Gastroesophageal sphincter (tissue), 4 donors: ENCODE measurements at regions not wholly inside any gene's neighbourhood (a gene's known extent, or its start where the extent isn't known, plus 50 kb on each side); places are given as distances from the start of the nearest gene placed in this dataset.
A peak's percentile ranks its signal among the peaks of the same experiment; 100 is the strongest.
"Not testable (repeated sequence)": the region's sequence is repeated elsewhere in the genome, so short reads cannot be mapped to it uniquely, and the experiment has no call there.

Experiments used
- ATAC-seq: fragments of 150-250 bp; one replicate; pipeline ENCODE4 v1.9.1; 2016; ENCODE audit warnings: mild to moderate bottlenecking, moderate library complexity
- H3K27ac ChIP-seq, 4 donors: fragments of 200-600 bp; sonication (generic) in 3 of 4; 1 replicate in 3 of 4; 2 replicates in 1 of 4; pipeline ENCODE4 v1.5.1; 2016 to 2019
- H3K27me3 ChIP-seq: fragments of 200-600 bp; sonication (generic); one replicate; pipeline ENCODE4 v1.5.1; 2019
- H3K36me3 ChIP-seq, 2 donors: fragments of 200-600 bp; sonication (generic); one replicate each; pipeline ENCODE4 v1.5.1; 2019; ENCODE audit warnings: control low read depth in 1 of 2
- H3K4me1 ChIP-seq, 3 donors: fragments of 200-600 bp; sonication (generic); 1 replicate in 2 of 3; 2 replicates in 1 of 3; pipeline ENCODE4 v1.5.1; 2016 to 2019; ENCODE audit warnings: control low read depth in 2 of 3
- H3K4me3 ChIP-seq, 2 donors: fragments of 200-600 bp; sonication (generic); one replicate each; pipeline ENCODE4 v1.5.1; 2019; ENCODE audit warnings: mild to moderate bottlenecking in 1 of 2, moderate library complexity in 1 of 2
- H3K9me3 ChIP-seq, 3 donors: fragments of 200-600 bp; sonication (generic); one replicate each; pipeline ENCODE4 v1.5.1; 2017 to 2019; ENCODE audit warnings: control low read depth in 2 of 3
- EP300 ChIP-seq: sonication (generic); formaldehyde crosslinking; IDR thresholded peaks from one replicate; pipeline ENCODE4 v1.6.1; 2017; ENCODE audit warnings: antibody characterized with exemption, mild to moderate bottlenecking
- POLR2A ChIP-seq, 2 donors: fragments of 450-650 bp; IDR thresholded peaks; one replicate each; pipeline ENCODE4 v1.6.1; 2017; ENCODE audit warnings: antibody characterized with exemption in 2 of 2, mild to moderate bottlenecking in 2 of 2, moderate library complexity in 1 of 2
- POLR2AphosphoS5 ChIP-seq: sonication (generic); formaldehyde crosslinking; IDR thresholded peaks from one replicate; pipeline ENCODE4 v1.6.1; 2017; ENCODE audit warnings: antibody characterized with exemption
- WGBS, 2 donors: methylation state at CpG; one replicate each; pipeline ENCODE4 v1.1.5; 2018; ENCODE audit warnings: low coverage in 1 of 2; 5-methylcytosine and 5-hydroxymethylcytosine counted together
- TF ChIP-seq, protein P1 (sequence below), 4 experiments: fragments of 200-600 bp in 2 of 4; fragments of 450-650 bp in 2 of 4; sonication (generic) in 1 of 4; IDR thresholded peaks; one replicate each; pipeline ENCODE4 v1.5.1; 2017 to 2019; ENCODE audit warnings: antibody characterized with exemption in 4 of 4, mild to moderate bottlenecking in 2 of 4, moderate library complexity in 2 of 4

DNA sequence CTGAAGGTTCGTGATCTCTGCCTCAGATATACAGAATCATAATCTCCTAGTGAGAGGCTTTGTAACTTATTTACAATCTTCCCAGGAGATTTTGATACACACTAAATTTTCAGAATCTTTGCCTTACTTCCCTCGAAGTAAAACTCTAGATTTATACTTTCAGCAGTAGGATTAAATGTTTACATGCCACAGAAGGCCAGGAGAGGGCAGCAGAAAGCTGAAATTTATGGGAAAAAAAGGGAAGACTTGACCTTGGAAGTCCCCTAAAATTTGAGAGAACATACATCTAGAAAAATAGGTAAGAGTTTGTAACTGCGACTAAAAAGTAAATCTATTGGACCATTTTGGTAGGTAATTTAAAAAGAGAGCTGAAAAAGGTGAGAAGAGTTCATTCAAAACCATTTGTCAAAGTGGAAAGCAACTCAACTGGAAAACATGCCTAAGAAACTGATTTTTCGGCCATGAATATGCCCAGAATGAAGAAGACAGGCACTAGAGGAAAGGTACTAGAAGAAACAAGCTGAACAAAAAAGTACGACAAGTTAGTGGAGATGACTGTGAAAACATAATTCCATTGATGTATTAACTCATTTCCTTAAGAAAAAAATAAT is 242.0 kb upstream of the MDGA2 start:
- Histone ChIP-seq H3K9me3 (no peaks in the 10 kb centered on the region), H3K27ac (no peak overlapping the region), H3K27me3 (no peaks in the 10 kb centered on the region), H3K4me1 (no peaks in the 10 kb centered on the region), H3K4me3 (no peak overlapping the region), H3K36me3 (no peaks in the 10 kb centered on the region)
- TF ChIP-seq, protein P1, sequence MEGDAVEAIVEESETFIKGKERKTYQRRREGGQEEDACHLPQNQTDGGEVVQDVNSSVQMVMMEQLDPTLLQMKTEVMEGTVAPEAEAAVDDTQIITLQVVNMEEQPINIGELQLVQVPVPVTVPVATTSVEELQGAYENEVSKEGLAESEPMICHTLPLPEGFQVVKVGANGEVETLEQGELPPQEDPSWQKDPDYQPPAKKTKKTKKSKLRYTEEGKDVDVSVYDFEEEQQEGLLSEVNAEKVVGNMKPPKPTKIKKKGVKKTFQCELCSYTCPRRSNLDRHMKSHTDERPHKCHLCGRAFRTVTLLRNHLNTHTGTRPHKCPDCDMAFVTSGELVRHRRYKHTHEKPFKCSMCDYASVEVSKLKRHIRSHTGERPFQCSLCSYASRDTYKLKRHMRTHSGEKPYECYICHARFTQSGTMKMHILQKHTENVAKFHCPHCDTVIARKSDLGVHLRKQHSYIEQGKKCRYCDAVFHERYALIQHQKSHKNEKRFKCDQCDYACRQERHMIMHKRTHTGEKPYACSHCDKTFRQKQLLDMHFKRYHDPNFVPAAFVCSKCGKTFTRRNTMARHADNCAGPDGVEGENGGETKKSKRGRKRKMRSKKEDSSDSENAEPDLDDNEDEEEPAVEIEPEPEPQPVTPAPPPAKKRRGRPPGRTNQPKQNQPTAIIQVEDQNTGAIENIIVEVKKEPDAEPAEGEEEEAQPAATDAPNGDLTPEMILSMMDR (IDR thresholded peaks at IDR 0.05), result peak in 3 of 4 experiments; percentile 34 to 53 (median 47)
- no peak for TF ChIP-seq EP300
- ATAC-seq, result no peak
- 45 to 48% methylated on average over 4 to 5 of the region's 5 CpGs for WGBS, 2 donors

DNA sequence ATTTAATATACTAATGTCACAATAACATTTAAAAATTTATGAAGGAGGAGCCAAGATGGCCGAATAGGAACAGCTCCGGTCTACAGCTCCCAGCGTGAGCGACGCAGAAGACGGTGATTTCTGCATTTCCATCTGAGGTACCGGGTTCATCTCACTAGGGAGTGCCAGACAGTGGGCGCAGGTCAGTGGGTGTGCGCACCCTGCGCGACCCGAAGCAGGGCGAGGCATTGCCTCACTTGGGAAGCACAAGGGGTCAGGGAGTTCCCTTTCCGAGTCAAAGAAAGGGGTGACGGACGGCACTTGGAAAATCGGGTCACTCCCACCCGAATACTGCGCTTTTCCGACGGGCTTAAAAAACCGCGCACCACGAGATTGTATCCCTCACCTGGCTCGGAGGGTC is 225.7 kb upstream of the MDGA2 start:
- H3K27me3 ChIP-seq, H3K36me3 ChIP-seq, H3K4me1 ChIP-seq, H3K9me3 ChIP-seq, ATAC-seq, H3K4me3 ChIP-seq, H3K27ac ChIP-seq: not testable (repeated sequence)
- WGBS, 2 donors, result 71 to 94% methylated on average over 1 to 17 of the region's 25 CpGs

DNA sequence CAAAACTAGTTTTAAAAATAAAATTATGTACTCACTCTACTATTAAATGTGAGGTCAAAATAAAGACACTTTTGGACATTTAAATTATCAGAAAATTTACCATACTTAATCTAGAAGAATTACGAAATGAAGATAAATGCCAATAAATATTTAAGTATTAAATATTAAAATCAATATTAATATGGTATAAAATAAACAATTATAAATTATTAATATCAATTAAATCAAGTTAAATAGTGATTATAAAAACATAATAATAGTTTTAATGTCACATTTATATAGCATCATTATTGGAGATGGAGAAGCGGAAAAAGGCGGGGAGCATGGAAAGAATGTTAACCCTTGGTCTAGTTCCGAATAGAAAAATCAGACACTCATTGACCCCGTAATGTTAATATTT is 224.3 kb upstream of the MDGA2 start:
- Histone ChIP-seq H3K9me3 (no peaks in the 10 kb centered on the region), H3K36me3 (no peaks in the 10 kb centered on the region), H3K4me1 (no peaks in the 10 kb centered on the region), H3K4me3 (no peak overlapping the region), H3K27me3 (no peaks in the 10 kb centered on the region), H3K27ac (no peak overlapping the region)
- 76 to 78% methylated on average over 4 to 5 of the region's 5 CpGs for WGBS, 2 donors
- ATAC-seq, result no peak
- no peak for TF ChIP-seq POLR2AphosphoS5
- TF ChIP-seq, protein P1 (IDR thresholded peaks at IDR 0.05), result no peak
- no peak for TF ChIP-seq EP300
- no peak for TF ChIP-seq POLR2A (IDR thresholded peaks at IDR 0.05)

DNA sequence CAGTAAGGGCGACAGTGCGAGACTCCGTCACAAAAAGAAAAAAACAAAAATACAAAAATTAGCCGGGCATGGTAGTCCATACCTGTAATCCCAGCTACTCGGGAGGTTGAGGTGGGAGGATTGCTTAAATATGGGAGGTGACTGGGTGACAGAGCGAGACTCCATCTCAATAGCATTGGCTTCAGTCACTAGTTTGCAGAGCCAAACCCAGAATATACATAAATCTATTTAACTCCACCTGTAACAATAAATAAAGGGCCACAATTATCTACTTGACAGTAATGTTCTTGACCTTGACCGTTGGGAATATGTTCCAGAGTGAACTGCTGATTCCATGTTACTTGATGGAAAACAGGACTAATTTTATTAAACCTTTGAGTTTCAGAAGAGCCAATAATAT is 198.9 kb upstream of the MDGA2 start:
- no peaks in the 10 kb centered on the region for H3K4me1 ChIP-seq
- 87 to 92% methylated on average over 6 to 7 of the region's 7 CpGs for WGBS, 2 donors
- no peak overlapping the region for H3K27ac ChIP-seq
- no peaks in the 10 kb centered on the region for H3K27me3 ChIP-seq
- TF ChIP-seq POLR2AphosphoS5, result no peak
- TF ChIP-seq EP300, result no peak
- TF ChIP-seq, protein P1 (IDR thresholded peaks at IDR 0.05), result no peak
- no peak for TF ChIP-seq POLR2A (IDR thresholded peaks at IDR 0.05)
- no peaks in the 10 kb centered on the region for H3K36me3 ChIP-seq
- no peak for ATAC-seq
- no peak overlapping the region for H3K4me3 ChIP-seq
- H3K9me3 ChIP-seq, result no peaks in the 10 kb centered on the region

DNA sequence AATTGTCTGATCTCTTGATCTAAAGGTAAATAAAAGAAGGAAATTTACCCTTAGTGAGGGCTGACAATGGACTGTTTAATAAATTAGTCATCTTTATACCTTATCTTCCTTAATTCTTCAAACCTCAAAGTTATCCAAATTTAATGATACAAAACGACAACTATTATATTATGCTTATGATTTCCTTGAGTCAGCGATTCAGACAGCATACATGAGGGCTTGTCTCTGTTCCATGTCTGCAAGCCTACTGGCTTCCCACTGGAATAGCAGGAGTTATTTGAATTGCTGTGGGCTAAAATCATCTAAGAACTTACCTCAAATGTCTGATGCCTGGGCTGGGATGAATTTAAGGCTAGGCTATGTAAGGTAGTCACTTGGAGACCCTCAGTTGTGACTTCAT is 197.2 kb upstream of the MDGA2 start:
- no peak overlapping the region for H3K4me3 ChIP-seq
- no peaks in the 10 kb centered on the region for H3K36me3 ChIP-seq
- H3K4me1 ChIP-seq, result no peaks in the 10 kb centered on the region
- TF ChIP-seq EP300 (no peak), POLR2AphosphoS5 (no peak), POLR2A (IDR thresholded peaks at IDR 0.05) (no peak)
- TF ChIP-seq, protein P1 (IDR thresholded peaks at IDR 0.05), result no peak
- no peaks in the 10 kb centered on the region for H3K27me3 ChIP-seq
- no peak for ATAC-seq
- no peaks in the 10 kb centered on the region for H3K9me3 ChIP-seq
- WGBS, 2 donors, result 76 to 89% methylated on average over 2 of the region's 2 CpGs
- no peak overlapping the region for H3K27ac ChIP-seq
